Memory B cell (primary cell): ENCODE measurements at regions not wholly inside any gene's neighbourhood (a gene's known extent, or its start where the extent isn't known, plus 50 kb on each side); places are given as distances from the start of the nearest gene placed in this dataset.
"Not testable (repeated sequence)": the region's sequence is repeated elsewhere in the genome, so short reads cannot be mapped to it uniquely, and the experiment has no call there.

Source experiments
- ATAC-seq: fragments of 150-1000 bp; cut with Tn5 transposase; 2 replicates; pipeline ENCODE4 v1.10.0; 2021; ENCODE audit warnings: low read depth, mild to moderate bottlenecking, moderate library complexity
- DNase-seq, 2 donors: peaks; one replicate each; pipeline ENCODE4 v3.0.0; 2022; ENCODE audit warnings: low spot score in 2 of 2
- H3K27ac Mint-ChIP-seq: one replicate; pipeline ENCODE4 v1.8.0; 2022; ENCODE audit warnings: mild to moderate bottlenecking, moderate library complexity, mixed read lengths
- H3K27me3 Mint-ChIP-seq: one replicate; pipeline ENCODE4 v1.8.0; 2022; ENCODE audit warnings: mixed read lengths
- H3K36me3 Mint-ChIP-seq: one replicate; pipeline ENCODE4 v1.8.0; 2022; ENCODE audit warnings: mild to moderate bottlenecking, mixed read lengths
- H3K4me1 Mint-ChIP-seq: one replicate; pipeline ENCODE4 v1.8.0; 2022; ENCODE audit warnings: mixed read lengths
- H3K4me3 Mint-ChIP-seq: one replicate; pipeline ENCODE4 v1.8.0; 2022; ENCODE audit warnings: mild to moderate bottlenecking, moderate library complexity, mixed read lengths
- H3K9me3 Mint-ChIP-seq: one replicate; pipeline ENCODE4 v1.8.0; 2022; ENCODE audit warnings: mixed read lengths

- H3K9me3 Mint-ChIP-seq, result peaks cover 5% of the 10 kb centered on the region
- no peaks in the 10 kb centered on the region for H3K36me3 Mint-ChIP-seq
- peaks cover 5% of the 10 kb centered on the region for H3K27me3 Mint-ChIP-seq
- H3K4me3 Mint-ChIP-seq, result no peak overlapping the region
- no peak overlapping the region for H3K27ac Mint-ChIP-seq
- no peaks in the 10 kb centered on the region for H3K4me1 Mint-ChIP-seq
- ATAC-seq (no peak), DNase-seq (no peak)
These were observed 589.5 kb upstream of the B3GAT1 start for GRCh38 chr11:135001581-135001980.

GRCh38 chr11:135001065-135001464, 589.0 kb upstream of the B3GAT1 start:
- not testable (repeated sequence) for H3K9me3 Mint-ChIP-seq, H3K4me3 Mint-ChIP-seq, DNase-seq, H3K27ac Mint-ChIP-seq, H3K4me1 Mint-ChIP-seq, ATAC-seq, H3K27me3 Mint-ChIP-seq, H3K36me3 Mint-ChIP-seq

- no peaks in the 10 kb centered on the region for H3K36me3 Mint-ChIP-seq
- peaks cover 5% of the 10 kb centered on the region for H3K27me3 Mint-ChIP-seq
- no peaks in the 10 kb centered on the region for H3K4me1 Mint-ChIP-seq
- no peak for ATAC-seq
- H3K27ac Mint-ChIP-seq, result no peak overlapping the region
- no peak overlapping the region for H3K4me3 Mint-ChIP-seq
- DNase-seq, result no peak
- peaks cover 5% of the 10 kb centered on the region for H3K9me3 Mint-ChIP-seq
These were observed 587.5 kb upstream of the B3GAT1 start for GRCh38 chr11:134999590-134999989.

GRCh38 chr11:134997652-134998320, 585.7 kb upstream of the B3GAT1 start:
- H3K4me3 Mint-ChIP-seq, result no peak overlapping the region
- peaks cover 9% of the 10 kb centered on the region for H3K27me3 Mint-ChIP-seq
- no peaks in the 10 kb centered on the region for H3K36me3 Mint-ChIP-seq
- H3K4me1 Mint-ChIP-seq, result no peaks in the 10 kb centered on the region
- ATAC-seq (no peak), DNase-seq (no peak)
- H3K27ac Mint-ChIP-seq, result no peak overlapping the region
- H3K9me3 Mint-ChIP-seq, result peaks cover 5% of the 10 kb centered on the region

GRCh38 chr11:134995741-134996140, 583.7 kb upstream of the B3GAT1 start:
- ATAC-seq (no peak), DNase-seq (no peak)
- peaks cover 11% of the 10 kb centered on the region for H3K27me3 Mint-ChIP-seq
- H3K27ac Mint-ChIP-seq, result no peak overlapping the region
- peaks cover 2% of the 10 kb centered on the region for H3K9me3 Mint-ChIP-seq
- no peaks in the 10 kb centered on the region for H3K4me1 Mint-ChIP-seq
- H3K4me3 Mint-ChIP-seq, result no peak overlapping the region
- no peaks in the 10 kb centered on the region for H3K36me3 Mint-ChIP-seq

- Mint-ChIP-seq H3K36me3 (no peaks in the 10 kb centered on the region), H3K27me3 (peaks cover 11% of the 10 kb centered on the region), H3K4me3 (no peak overlapping the region), H3K4me1 (no peaks in the 10 kb centered on the region), H3K9me3 (no peaks in the 10 kb centered on the region), H3K27ac (no peak overlapping the region)
- DNase-seq (no peak), ATAC-seq (no peak)
These were observed 582.4 kb upstream of the B3GAT1 start for GRCh38 chr11:134994431-134994830.

- Mint-ChIP-seq H3K27ac (no peak overlapping the region), H3K9me3 (no peaks in the 10 kb centered on the region), H3K36me3 (no peaks in the 10 kb centered on the region), H3K4me1 (no peaks in the 10 kb centered on the region), H3K4me3 (no peak overlapping the region), H3K27me3 (peaks cover 12% of the 10 kb centered on the region)
- no peak for ATAC-seq
- no peak for DNase-seq
These were observed 581.7 kb upstream of the B3GAT1 start for GRCh38 chr11:134993691-134994243.

- Mint-ChIP-seq H3K9me3 (no peaks in the 10 kb centered on the region), H3K36me3 (no peaks in the 10 kb centered on the region), H3K27me3 (peaks cover 15% of the 10 kb centered on the region), H3K4me1 (no peaks in the 10 kb centered on the region), H3K27ac (no peak overlapping the region), H3K4me3 (no peak overlapping the region)
- DNase-seq (no peak), ATAC-seq (no peak)
These were observed 580.9 kb upstream of the B3GAT1 start for GRCh38 chr11:134992981-134993380.

- ATAC-seq, result no peak
- no peaks in the 10 kb centered on the region for H3K36me3 Mint-ChIP-seq
These were observed 576.5 kb upstream of the B3GAT1 start for GRCh38 chr11:134988495-134988894.

GRCh38 chr11:134987822-134988221, 575.8 kb upstream of the B3GAT1 start:
- ATAC-seq (no peak), DNase-seq (no peak)
- Mint-ChIP-seq H3K4me1 (no peaks in the 10 kb centered on the region), H3K9me3 (no peaks in the 10 kb centered on the region), H3K27ac (no peak overlapping the region), H3K27me3 (peaks cover 18% of the 10 kb centered on the region), H3K36me3 (no peaks in the 10 kb centered on the region), H3K4me3 (no peak overlapping the region)

More at GRCh38 chr11:134988495-134988894, 576.5 kb upstream of the B3GAT1 start:
- Mint-ChIP-seq H3K27ac (no peak overlapping the region), H3K4me1 (no peaks in the 10 kb centered on the region), H3K4me3 (no peak overlapping the region), H3K9me3 (no peaks in the 10 kb centered on the region), H3K27me3 (peaks cover 19% of the 10 kb centered on the region)
- no peak for DNase-seq

GRCh38 chr11:134987223-134987768, 575.3 kb upstream of the B3GAT1 start:
- Mint-ChIP-seq H3K27me3 (peaks cover 16% of the 10 kb centered on the region), H3K9me3 (no peaks in the 10 kb centered on the region), H3K36me3 (no peaks in the 10 kb centered on the region), H3K27ac (no peak overlapping the region), H3K4me3 (no peak overlapping the region), H3K4me1 (no peaks in the 10 kb centered on the region)
- no peak for ATAC-seq
- DNase-seq, result no peak

- Mint-ChIP-seq H3K4me1 (no peaks in the 10 kb centered on the region), H3K4me3 (no peak overlapping the region), H3K27me3 (peaks cover 14% of the 10 kb centered on the region), H3K27ac (no peak overlapping the region), H3K9me3 (no peaks in the 10 kb centered on the region), H3K36me3 (no peaks in the 10 kb centered on the region)
- ATAC-seq, result no peak
- DNase-seq, result no peak
These were observed 572.4 kb upstream of the B3GAT1 start for GRCh38 chr11:134984421-134984820.

- not testable (repeated sequence) for H3K4me1 Mint-ChIP-seq, H3K36me3 Mint-ChIP-seq, H3K9me3 Mint-ChIP-seq, H3K27ac Mint-ChIP-seq, H3K4me3 Mint-ChIP-seq, ATAC-seq, DNase-seq
- H3K27me3 Mint-ChIP-seq, result peaks cover 14% of the 10 kb centered on the region
These were observed 570.4 kb upstream of the B3GAT1 start for GRCh38 chr11:134982432-134982831.

GRCh38 chr11:134981835-134982234, 569.8 kb upstream of the B3GAT1 start:
- Mint-ChIP-seq H3K4me1 (peaks cover 2% of the 10 kb centered on the region), H3K27ac (no peak overlapping the region), H3K9me3 (no peaks in the 10 kb centered on the region), H3K36me3 (no peaks in the 10 kb centered on the region), H3K4me3 (no peak overlapping the region), H3K27me3 (peaks cover 11% of the 10 kb centered on the region)
- ATAC-seq (no peak), DNase-seq (no peak)
